Activated CD4-positive, alpha-beta T cell treated with anti-CD3 and anti-CD28 coated beads, Interleukin-2, amount 50 U/mL, for 1 hour (primary cell): ENCODE measurements at regions not wholly inside any gene's neighbourhood (a gene's known extent, or its start where the extent isn't known, plus 50 kb on each side); places are given as distances from the start of the nearest gene placed in this dataset.
"Not testable (repeated sequence)": the region's sequence is repeated elsewhere in the genome, so short reads cannot be mapped to it uniquely, and the experiment has no call there.

Source experiments
- DNase-seq: peaks from one replicate; pipeline ENCODE4 v3.0.0-alpha.2; 2020

- no peak for DNase-seq
Measured at GRCh38 chr2:118372886-118373830, 284.9 kb downstream of the INSIG2 start.

- DNase-seq: no peak
Measured at GRCh38 chr2:118371515-118371914, 283.2 kb downstream of the INSIG2 start.

- DNase-seq: not testable (repeated sequence)
Measured at GRCh38 chr2:118369521-118369920, 281.2 kb downstream of the INSIG2 start.

- no peak for DNase-seq
Measured at GRCh38 chr2:118363604-118364003, 275.3 kb downstream of the INSIG2 start.

- no peak for DNase-seq
Measured at GRCh38 chr2:118356051-118356450, 267.8 kb downstream of the INSIG2 start.

GRCh38 chr2:118351796-118352195 is 263.5 kb downstream of the INSIG2 start:
- DNase-seq: no peak

- DNase-seq: no peak
Measured at GRCh38 chr2:118350621-118351020, 262.4 kb downstream of the INSIG2 start.

GRCh38 chr2:118349365-118349764 is 261.1 kb downstream of the INSIG2 start:
- DNase-seq: no peak

- DNase-seq: no peak
Measured at GRCh38 chr2:118348380-118349034, 260.2 kb downstream of the INSIG2 start.

- no peak for DNase-seq
Measured at GRCh38 chr2:118345465-118345864, 257.2 kb downstream of the INSIG2 start.

- DNase-seq: no peak
Measured at GRCh38 chr2:118340103-118340502, 251.8 kb downstream of the INSIG2 start.

GRCh38 chr2:118339386-118339785 is 251.1 kb downstream of the INSIG2 start:
- no peak for DNase-seq

GRCh38 chr2:118333664-118334063 is 245.4 kb downstream of the INSIG2 start:
- no peak for DNase-seq

GRCh38 chr2:118325321-118325955 is 237.2 kb downstream of the INSIG2 start:
- DNase-seq: no peak

- no peak for DNase-seq
Measured at GRCh38 chr2:118322406-118322805, 234.1 kb downstream of the INSIG2 start.

GRCh38 chr2:118321432-118322105 is 233.3 kb downstream of the INSIG2 start:
- DNase-seq: no peak

GRCh38 chr2:118320658-118321057 is 232.4 kb downstream of the INSIG2 start:
- DNase-seq: no peak

GRCh38 chr2:118320196-118320595 is 231.9 kb downstream of the INSIG2 start:
- no peak for DNase-seq

- DNase-seq: no peak
Measured at GRCh38 chr2:118319271-118319684, 231.0 kb downstream of the INSIG2 start.

GRCh38 chr2:118315606-118316005 is 227.3 kb downstream of the INSIG2 start:
- no peak for DNase-seq

GRCh38 chr2:118312969-118313756 is 224.9 kb downstream of the INSIG2 start:
- DNase-seq: no peak
